Lower lobe of right lung (tissue), 2 donors: ENCODE measurements at regions not wholly inside any gene's neighbourhood (a gene's known extent, or its start where the extent isn't known, plus 50 kb on each side); places are given as distances from the start of the nearest gene placed in this dataset.

Experiments used
- ATAC-seq, 2 donors: fragments of 200-7000 bp; cut with Tn5 transposase; one replicate each; pipeline ENCODE4 v1.9.1; 2020 to 2022; ENCODE audit warnings: mild to moderate bottlenecking in 2 of 2, moderate library complexity in 2 of 2
- DNase-seq: peaks from one replicate; pipeline ENCODE4 v3.0.0-alpha.2; 2020
- H3K27ac ChIP-seq: fragments of 200-600 bp; one replicate; pipeline ENCODE4 v1.8.0; 2022
- H3K27me3 ChIP-seq: fragments of 200-600 bp; one replicate; pipeline ENCODE4 v1.8.0; 2022; ENCODE audit warnings: low read depth
- H3K36me3 ChIP-seq: fragments of 200-600 bp; one replicate; pipeline ENCODE4 v1.8.0; 2022; ENCODE audit warnings: mild to moderate bottlenecking
- H3K4me1 ChIP-seq: fragments of 200-600 bp; one replicate; pipeline ENCODE4 v1.8.0; 2022
- H3K4me3 ChIP-seq: fragments of 200-600 bp; one replicate; pipeline ENCODE4 v1.8.0; 2022; ENCODE audit warnings: mild to moderate bottlenecking
- H3K9me3 ChIP-seq: fragments of 200-600 bp; one replicate; pipeline ENCODE4 v1.8.0; 2022
- intact Hi-C: fragments of 100-400 bp; cut with DNase I; formaldehyde crosslinking; loops from one replicate; pipeline ENCODE4 v1.11.0; 2022
- TF ChIP-seq, protein P1 (sequence below): fragments of 200-600 bp; IDR thresholded peaks from one replicate; pipeline ENCODE4 v1.8.0; 2022; ENCODE audit warnings: antibody characterized with exemption, mild to moderate bottlenecking
- donor health status: DM: no; HTN: yes; CAD: no; lungs with severe emphysema.

DNA sequence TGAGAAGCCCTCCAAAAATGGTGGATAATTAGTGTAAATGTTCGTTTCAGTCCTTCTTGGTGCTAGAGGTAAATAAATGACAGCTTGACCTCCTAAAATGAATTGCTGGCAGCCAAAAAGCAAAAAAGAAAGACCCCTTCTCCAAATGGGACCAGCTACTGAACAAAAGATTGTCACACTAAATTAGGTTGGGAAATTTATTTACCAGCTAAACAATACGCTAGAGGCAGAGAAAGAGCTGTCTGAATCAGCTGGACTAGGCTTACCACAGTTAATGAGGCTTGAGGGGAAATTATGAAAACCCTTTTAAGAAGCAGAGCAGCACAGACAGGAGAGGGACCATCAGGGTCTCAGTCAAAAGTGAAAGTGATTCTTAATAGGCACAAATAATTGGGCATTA lies 498.9 kb downstream of the SUCLA2 start:
- no peaks in the 10 kb centered on the region for H3K9me3 ChIP-seq
- no peaks in the 10 kb centered on the region for H3K27me3 ChIP-seq
- TF ChIP-seq, protein P1, sequence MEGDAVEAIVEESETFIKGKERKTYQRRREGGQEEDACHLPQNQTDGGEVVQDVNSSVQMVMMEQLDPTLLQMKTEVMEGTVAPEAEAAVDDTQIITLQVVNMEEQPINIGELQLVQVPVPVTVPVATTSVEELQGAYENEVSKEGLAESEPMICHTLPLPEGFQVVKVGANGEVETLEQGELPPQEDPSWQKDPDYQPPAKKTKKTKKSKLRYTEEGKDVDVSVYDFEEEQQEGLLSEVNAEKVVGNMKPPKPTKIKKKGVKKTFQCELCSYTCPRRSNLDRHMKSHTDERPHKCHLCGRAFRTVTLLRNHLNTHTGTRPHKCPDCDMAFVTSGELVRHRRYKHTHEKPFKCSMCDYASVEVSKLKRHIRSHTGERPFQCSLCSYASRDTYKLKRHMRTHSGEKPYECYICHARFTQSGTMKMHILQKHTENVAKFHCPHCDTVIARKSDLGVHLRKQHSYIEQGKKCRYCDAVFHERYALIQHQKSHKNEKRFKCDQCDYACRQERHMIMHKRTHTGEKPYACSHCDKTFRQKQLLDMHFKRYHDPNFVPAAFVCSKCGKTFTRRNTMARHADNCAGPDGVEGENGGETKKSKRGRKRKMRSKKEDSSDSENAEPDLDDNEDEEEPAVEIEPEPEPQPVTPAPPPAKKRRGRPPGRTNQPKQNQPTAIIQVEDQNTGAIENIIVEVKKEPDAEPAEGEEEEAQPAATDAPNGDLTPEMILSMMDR, result no peak
- intact Hi-C loops, result no loop called here
- H3K27ac ChIP-seq, result no peak overlapping the region
- ATAC-seq (no peak), DNase-seq (no peak)
- no peaks in the 10 kb centered on the region for H3K36me3 ChIP-seq
- no peak overlapping the region for H3K4me3 ChIP-seq
- H3K4me1 ChIP-seq, result no peaks in the 10 kb centered on the region

GRCh38 chr13:47499358-47500150 lies 501.5 kb downstream of the SUCLA2 start:
- DNase-seq (no peak), ATAC-seq (peak; percentile 11 to 44)
- no peaks in the 10 kb centered on the region for H3K4me1 ChIP-seq
- intact Hi-C loops, result no loop called here
- TF ChIP-seq, protein P1, result no peak
- H3K27me3 ChIP-seq, result no peaks in the 10 kb centered on the region
- no peaks in the 10 kb centered on the region for H3K9me3 ChIP-seq
- H3K4me3 ChIP-seq, result no peak overlapping the region
- no peaks in the 10 kb centered on the region for H3K36me3 ChIP-seq
- no peak overlapping the region for H3K27ac ChIP-seq

- Histone ChIP-seq H3K4me1 (no peaks in the 10 kb centered on the region), H3K27ac (no peak overlapping the region), H3K27me3 (no peaks in the 10 kb centered on the region), H3K36me3 (no peaks in the 10 kb centered on the region), H3K4me3 (no peak overlapping the region), H3K9me3 (no peaks in the 10 kb centered on the region)
- TF ChIP-seq, protein P1, result no peak
- peak in 1 of 2 donors; percentile 32 for ATAC-seq
- no peak for DNase-seq
- intact Hi-C loops, result no loop called here
These were observed 516.5 kb downstream of the SUCLA2 start for GRCh38 chr13:47484548-47484947.

GRCh38 chr13:47481536-47481935 lies 519.5 kb downstream of the SUCLA2 start:
- H3K4me1 ChIP-seq, result no peaks in the 10 kb centered on the region
- no peak for ATAC-seq
- DNase-seq, result no peak
- TF ChIP-seq, protein P1, result no peak
- H3K4me3 ChIP-seq, result no peak overlapping the region
- H3K9me3 ChIP-seq, result no peaks in the 10 kb centered on the region
- H3K36me3 ChIP-seq, result no peaks in the 10 kb centered on the region
- no peaks in the 10 kb centered on the region for H3K27me3 ChIP-seq
- no peak overlapping the region for H3K27ac ChIP-seq
- intact Hi-C loops, result no loop called here

DNA sequence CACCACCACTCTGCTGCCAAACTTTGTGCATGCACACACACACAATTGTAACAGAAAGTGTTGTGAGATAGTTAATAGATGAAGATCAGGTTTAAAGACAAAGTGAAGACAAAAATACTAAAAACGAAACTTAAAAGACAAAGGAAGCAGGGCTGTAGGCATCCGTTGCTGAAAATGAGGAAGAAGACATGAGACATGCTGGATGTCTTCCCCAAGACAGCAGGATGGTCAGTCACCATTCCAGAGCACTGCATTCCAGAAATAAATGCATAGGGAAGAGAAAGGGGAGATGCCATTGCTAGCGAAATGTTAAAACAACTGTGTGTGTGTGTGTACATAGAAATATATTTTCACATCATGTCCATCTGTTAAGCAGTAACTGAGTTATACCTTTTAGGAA lies 520.1 kb downstream of the SUCLA2 start:
- H3K4me3 ChIP-seq, result no peak overlapping the region
- H3K27me3 ChIP-seq, result no peaks in the 10 kb centered on the region
- DNase-seq (no peak), ATAC-seq (no peak)
- H3K27ac ChIP-seq, result no peak overlapping the region
- TF ChIP-seq, protein P1, result no peak
- no peaks in the 10 kb centered on the region for H3K4me1 ChIP-seq
- no peaks in the 10 kb centered on the region for H3K9me3 ChIP-seq
- intact Hi-C loops, result no loop called here
- no peaks in the 10 kb centered on the region for H3K36me3 ChIP-seq
